ENCODE measurements at regions not wholly inside any gene's neighbourhood (a gene's known extent, or its start where the extent isn't known, plus 50 kb on each side); places are given as distances from the start of the nearest gene placed in this dataset.

DNA sequence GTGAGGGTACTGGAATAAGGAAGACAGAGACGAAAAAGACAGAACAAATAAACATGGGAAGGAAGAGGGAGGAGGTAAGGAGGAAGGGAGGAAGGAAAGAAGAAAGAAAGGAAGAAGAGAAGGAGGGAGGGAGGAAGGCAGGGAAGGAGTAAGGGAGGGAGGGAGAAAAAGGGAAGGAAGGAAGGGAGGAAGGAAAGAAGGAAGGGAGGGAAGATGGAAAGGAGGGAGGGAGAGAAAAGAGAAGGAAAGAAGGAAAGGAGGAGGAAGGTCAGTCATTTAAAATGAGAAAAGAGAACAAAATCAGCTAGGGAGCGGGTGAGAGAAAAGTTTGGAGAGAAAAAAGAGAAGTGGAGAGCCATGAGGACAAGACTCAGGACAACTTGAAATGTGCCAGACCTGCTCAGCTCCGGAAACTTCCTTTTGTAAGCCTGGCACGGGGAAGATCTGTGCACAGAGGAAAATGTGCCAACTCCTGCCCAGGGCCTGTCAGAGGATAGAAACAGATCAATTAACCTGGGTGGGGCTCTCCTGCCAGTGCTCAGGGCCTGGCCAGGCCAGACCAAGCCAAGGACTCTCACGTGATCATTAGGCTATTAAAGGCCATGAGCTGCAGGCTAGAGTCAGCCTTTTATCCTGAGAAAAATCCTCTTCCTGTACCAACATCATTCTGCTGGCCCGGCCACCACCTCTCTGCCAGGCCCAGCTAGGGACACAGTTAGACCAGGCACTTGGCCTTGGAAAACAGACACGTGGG lies 50.1 kb upstream of the BCL6 start:
- DNase-seq (ENCODE audit: low read depth), result no peak
- no peak overlapping the region for H3K4me3 ChIP-seq (ENCODE audit: low read depth, low read length)
- TF ChIP-seq, protein P1, sequence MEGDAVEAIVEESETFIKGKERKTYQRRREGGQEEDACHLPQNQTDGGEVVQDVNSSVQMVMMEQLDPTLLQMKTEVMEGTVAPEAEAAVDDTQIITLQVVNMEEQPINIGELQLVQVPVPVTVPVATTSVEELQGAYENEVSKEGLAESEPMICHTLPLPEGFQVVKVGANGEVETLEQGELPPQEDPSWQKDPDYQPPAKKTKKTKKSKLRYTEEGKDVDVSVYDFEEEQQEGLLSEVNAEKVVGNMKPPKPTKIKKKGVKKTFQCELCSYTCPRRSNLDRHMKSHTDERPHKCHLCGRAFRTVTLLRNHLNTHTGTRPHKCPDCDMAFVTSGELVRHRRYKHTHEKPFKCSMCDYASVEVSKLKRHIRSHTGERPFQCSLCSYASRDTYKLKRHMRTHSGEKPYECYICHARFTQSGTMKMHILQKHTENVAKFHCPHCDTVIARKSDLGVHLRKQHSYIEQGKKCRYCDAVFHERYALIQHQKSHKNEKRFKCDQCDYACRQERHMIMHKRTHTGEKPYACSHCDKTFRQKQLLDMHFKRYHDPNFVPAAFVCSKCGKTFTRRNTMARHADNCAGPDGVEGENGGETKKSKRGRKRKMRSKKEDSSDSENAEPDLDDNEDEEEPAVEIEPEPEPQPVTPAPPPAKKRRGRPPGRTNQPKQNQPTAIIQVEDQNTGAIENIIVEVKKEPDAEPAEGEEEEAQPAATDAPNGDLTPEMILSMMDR (IDR thresholded peaks at IDR 0.05; ENCODE audit: insufficient read depth, low read depth, low read length, missing control alignments), result no peak

DNA sequence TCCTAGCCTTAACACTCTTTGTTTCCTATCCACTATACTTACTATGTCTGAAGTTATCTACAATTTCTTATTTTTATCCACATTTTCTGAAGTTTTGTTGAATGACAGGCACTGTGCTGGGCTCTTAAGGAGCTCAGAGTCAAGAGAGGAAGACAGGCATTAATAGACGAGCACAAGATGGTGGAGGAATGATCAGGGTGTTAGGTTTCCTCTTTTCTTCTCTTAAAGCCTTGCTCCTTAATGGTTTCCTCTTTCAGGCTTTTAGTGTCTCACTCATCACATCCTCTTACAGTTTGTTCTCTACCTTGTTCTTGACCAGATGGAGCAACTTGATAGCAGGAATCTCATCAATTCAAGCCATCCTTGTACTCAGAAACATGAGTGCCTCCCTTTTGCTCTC lies 52.9 kb upstream of the BCL6 start:
- TF ChIP-seq, protein P1 (IDR thresholded peaks at IDR 0.05; ENCODE audit: insufficient read depth, low read depth, low read length, missing control alignments), result no peak
- no peak for DNase-seq (ENCODE audit: low read depth)
- H3K4me3 ChIP-seq (ENCODE audit: low read depth, low read length), result no peak overlapping the region

DNA sequence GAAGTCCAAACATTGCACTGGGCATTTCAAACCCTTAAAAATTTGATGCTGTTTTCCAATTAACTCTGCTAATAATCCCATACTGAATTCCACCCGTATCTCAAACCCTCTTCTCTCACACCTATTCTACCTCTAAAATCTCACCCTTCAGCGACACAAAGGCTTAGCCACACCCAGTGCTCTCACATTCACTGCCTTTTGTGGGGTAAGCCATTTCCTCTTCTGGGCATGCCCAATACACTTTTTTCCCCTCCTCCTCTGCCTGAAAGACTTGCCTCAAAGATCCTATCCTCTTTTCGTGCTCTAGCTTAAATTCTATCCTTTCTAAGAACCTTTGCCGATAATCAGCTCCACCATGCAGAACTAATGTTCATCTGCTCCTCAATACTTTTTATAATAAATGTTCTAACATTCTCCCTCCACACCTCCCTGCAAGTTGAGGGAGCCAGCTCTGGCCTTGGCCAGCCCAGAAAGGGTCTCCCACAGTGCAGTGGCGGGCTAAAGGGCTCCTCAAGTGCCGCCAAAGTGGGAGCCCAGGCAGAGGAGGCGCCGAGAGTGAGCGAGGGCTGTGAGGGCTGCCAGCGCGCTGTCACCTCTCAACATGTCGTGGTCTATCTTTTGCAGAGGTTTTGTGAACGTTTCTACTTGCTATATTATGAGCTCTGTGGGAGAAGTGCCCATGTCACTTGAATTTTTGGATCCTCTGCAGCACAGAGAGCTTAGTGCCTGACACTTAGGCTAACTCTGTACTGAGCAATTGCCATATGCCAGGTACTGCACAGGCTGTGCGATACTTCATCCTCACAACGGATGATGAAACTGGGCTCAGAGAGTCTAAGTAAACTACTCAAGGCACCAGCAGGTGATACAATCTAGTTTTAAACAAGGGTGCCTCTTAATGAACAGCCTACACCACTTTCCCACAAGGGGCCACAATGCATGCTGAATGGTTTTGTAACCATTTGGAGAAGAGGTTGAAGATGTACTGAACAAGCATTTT lies 53.6 kb upstream of the BCL6 start:
- no peak for DNase-seq (ENCODE audit: low read depth)
- TF ChIP-seq, protein P1 (IDR thresholded peaks at IDR 0.05; ENCODE audit: insufficient read depth, low read depth, low read length, missing control alignments), result no peak
- no peak overlapping the region for H3K4me3 ChIP-seq (ENCODE audit: low read depth, low read length)

DNA sequence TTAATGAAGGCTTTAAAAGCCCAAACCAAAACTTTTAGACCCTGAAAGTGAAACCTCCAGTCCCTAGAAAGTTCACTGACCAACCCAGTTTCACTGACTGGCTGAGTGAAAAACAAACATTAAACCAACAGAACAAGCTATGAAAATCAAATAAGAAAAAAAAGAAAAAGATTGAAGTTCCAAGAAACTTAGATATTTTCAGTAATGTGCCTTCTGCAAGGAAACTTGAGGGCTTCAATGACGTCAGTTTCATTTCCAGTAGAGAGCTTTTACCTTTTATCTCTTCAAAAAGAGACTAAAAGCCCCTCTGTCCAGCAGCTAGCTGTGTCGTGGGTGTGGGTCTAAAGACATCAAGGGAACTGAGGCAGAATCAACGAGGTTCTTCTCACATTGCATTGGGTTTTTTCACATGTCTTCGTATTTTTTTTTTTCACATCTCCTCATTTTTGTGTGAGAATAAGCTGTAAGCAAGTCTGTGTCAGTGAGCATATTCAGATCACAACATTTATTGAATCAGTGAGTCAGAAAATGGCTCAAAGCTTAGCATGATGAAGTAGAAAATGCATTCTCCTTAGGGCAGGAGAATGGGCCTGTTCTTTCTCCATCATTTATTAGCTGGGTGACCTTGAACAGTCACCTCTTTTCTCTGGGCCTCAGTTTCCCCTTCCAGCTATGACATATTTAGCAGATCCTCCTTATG lies 54.8 kb upstream of the BCL6 start:
- peak; percentile 55 for DNase-seq (ENCODE audit: low read depth)
- no peak overlapping the region for H3K4me3 ChIP-seq (ENCODE audit: low read depth, low read length)
- TF ChIP-seq, protein P1 (IDR thresholded peaks at IDR 0.05; ENCODE audit: insufficient read depth, low read depth, low read length, missing control alignments), result no peak

DNA sequence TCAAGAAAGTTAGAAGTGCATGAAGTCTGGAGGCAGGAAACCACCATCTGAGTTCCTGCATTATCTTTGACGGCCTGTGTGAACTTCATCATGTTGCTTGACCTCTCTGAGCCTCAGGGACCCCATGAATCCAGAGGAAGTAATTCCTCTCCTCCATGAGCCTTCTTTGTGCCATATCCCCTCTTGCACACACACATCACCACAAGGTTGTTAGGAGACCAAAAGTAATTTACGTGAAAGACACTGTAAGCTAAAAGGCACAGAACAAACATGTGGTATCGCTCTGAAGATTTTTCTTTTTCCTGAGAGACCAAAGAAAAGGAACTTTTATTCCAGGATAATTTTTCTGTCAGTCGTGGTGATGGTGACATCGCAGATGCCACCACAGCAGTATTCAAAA lies 55.9 kb upstream of the BCL6 start:
- TF ChIP-seq, protein P1 (IDR thresholded peaks at IDR 0.05; ENCODE audit: insufficient read depth, low read depth, low read length, missing control alignments), result no peak
- no peak overlapping the region for H3K4me3 ChIP-seq (ENCODE audit: low read depth, low read length)
- no peak for DNase-seq (ENCODE audit: low read depth)

DNA sequence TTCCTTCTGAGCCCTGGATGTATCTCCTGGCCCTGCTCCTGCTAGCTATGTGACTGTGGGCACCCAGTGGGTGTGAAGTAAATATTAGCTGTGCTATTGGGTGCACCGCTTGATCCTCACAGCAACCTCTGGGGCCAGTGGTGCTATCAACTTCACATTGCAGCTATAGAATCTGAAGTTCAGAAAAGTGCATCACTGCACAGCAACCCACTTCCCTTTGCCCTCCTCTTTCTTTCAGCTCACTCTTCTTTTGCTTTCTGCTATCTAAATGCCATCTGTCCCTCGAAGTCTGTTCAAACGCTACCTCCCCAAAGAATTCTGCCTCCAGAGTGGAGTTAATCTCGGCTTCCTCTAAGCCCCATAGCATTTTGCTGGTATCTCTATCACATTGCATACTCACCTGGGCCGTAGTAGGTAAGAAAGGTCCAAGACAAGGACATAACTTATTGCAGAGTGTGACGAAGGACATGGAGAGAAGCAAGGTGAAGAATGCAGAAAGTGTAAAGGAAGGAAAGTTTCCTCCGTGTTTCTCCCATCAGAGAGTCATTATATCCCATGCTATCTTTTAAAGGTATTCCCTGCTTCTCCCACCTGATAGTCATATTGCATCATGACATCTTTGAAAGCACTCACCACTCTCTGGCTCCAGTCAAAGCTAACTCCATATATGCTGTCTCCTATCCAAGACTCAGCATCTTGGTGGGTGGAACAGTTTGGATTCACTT lies 57.1 kb upstream of the BCL6 start:
- TF ChIP-seq, protein P1 (IDR thresholded peaks at IDR 0.05; ENCODE audit: insufficient read depth, low read depth, low read length, missing control alignments), result no peak
- DNase-seq (ENCODE audit: low read depth), result no peak
- H3K4me3 ChIP-seq (ENCODE audit: low read depth, low read length), result no peak overlapping the region
